Breast epithelium (tissue), 3 donors: ENCODE measurements at regions not wholly inside any gene's neighbourhood (a gene's known extent, or its start where the extent isn't known, plus 50 kb on each side); places are given as distances from the start of the nearest gene placed in this dataset.

ENCODE experiments used
- CTCF ChIP-seq, 3 donors: fragments of 450-650 bp; IDR thresholded peaks; one replicate each; pipeline ENCODE4 v1.5.1; 2016 to 2017; ENCODE audit warnings: antibody characterized with exemption in 3 of 3, mild to moderate bottlenecking in 3 of 3, moderate library complexity in 3 of 3
- POLR2A ChIP-seq: fragments of 450-650 bp; IDR thresholded peaks from one replicate; pipeline ENCODE4 v1.6.1; 2016; ENCODE audit warnings: antibody characterized with exemption, mild to moderate bottlenecking, moderate library complexity
- POLR2AphosphoS5 ChIP-seq, 3 donors: sonication (generic); formaldehyde crosslinking; IDR thresholded peaks; one replicate each; pipeline ENCODE4 v1.6.1; 2017; ENCODE audit warnings: antibody characterized with exemption in 3 of 3

- TF ChIP-seq CTCF (IDR thresholded peaks at IDR 0.05) (no peak), POLR2A (no peak), POLR2AphosphoS5 (IDR thresholded peaks at IDR 0.05) (no peak)
Observed at GRCh38 chr1:193951984-193952383, 765.6 kb upstream of the B3GALT2 start.
